ENCODE measurements at regions not wholly inside any gene's neighbourhood (a gene's known extent, or its start where the extent isn't known, plus 50 kb on each side); places are given as distances from the start of the nearest gene placed in this dataset.

- H4K91ac ChIP-seq (ENCODE audit: low read length): no peak overlapping the region
- H2BK12ac ChIP-seq (ENCODE audit: low read length in 2 of 2): no peak overlapping the region
- H3K23ac ChIP-seq (ENCODE audit: low read length in 2 of 2): no peak overlapping the region
- H3K9me3 ChIP-seq (ENCODE audit: control insufficient read depth, low read length): peaks cover 9% of the 10 kb centered on the region
- WGBS: 85% methylated on average over 11 of the region's 11 CpGs
- H3K36me3 ChIP-seq (ENCODE audit: control insufficient read depth in 1 of 2, insufficient read depth in 2 of 2, low read depth in 1 of 2, low read length in 2 of 2): no peaks in the 10 kb centered on the region
- H3K4me3 ChIP-seq (ENCODE audit: insufficient read depth in 1 of 2, low read depth in 1 of 2, low read length in 2 of 2): no peak overlapping the region
- H3K14ac ChIP-seq (ENCODE audit: low read length in 2 of 2): no peak overlapping the region
- H2BK15ac ChIP-seq (ENCODE audit: low read depth, poor library complexity, severe bottlenecking): no peak overlapping the region
- H4K8ac ChIP-seq (ENCODE audit: low read length): no peak overlapping the region
- DNase-seq: no peak
- no peak overlapping the region for H2AK5ac ChIP-seq (ENCODE audit: low read length, severe bottlenecking)
- H3K9ac ChIP-seq (ENCODE audit: low read length): no peak overlapping the region
- no peak overlapping the region for H3K27ac ChIP-seq (ENCODE audit: low read length, poor library complexity, severe bottlenecking)
- H3K18ac ChIP-seq (ENCODE audit: low read depth in 1 of 2, low read length in 2 of 2): no peak overlapping the region
- no peak overlapping the region for H2BK5ac ChIP-seq (ENCODE audit: low read depth, low read length, poor library complexity, severe bottlenecking)
- no peak overlapping the region for H3K4ac ChIP-seq (ENCODE audit: low read depth in 1 of 2, low read length in 2 of 2)
- H3K4me2 ChIP-seq (ENCODE audit: low read length, poor library complexity, severe bottlenecking): no peak overlapping the region
- no peaks in the 10 kb centered on the region for H3K79me1 ChIP-seq (replicated peaks; ENCODE audit: low read length, poor library complexity, severe bottlenecking)
- H3K4me1 ChIP-seq (ENCODE audit: control insufficient read depth, insufficient read depth, low read depth, low read length): no peaks in the 10 kb centered on the region
- no peak overlapping the region for H2AFZ ChIP-seq (ENCODE audit: low read depth, low read length)
- no peak overlapping the region for H2BK120ac ChIP-seq (ENCODE audit: low read depth, low read length)
- peaks cover 44 to 82% of the 10 kb centered on the region in 2 experiments for H3K27me3 ChIP-seq (ENCODE audit: control insufficient read depth in 1 of 2, insufficient read depth in 1 of 2, low read length in 2 of 2)
These were observed 62.2 kb upstream of the RUNX3 start for GRCh38 chr1:24992124-24992760.

GRCh38 chr1:24991697-24992096 lies 61.6 kb upstream of the RUNX3 start:
- no peak overlapping the region for H2BK12ac ChIP-seq (ENCODE audit: low read length in 2 of 2)

GRCh38 chr1:24990779-24991641 lies 60.9 kb upstream of the RUNX3 start:
- no peak overlapping the region for H3K9ac ChIP-seq (ENCODE audit: low read length)
- peaks cover 49 to 87% of the 10 kb centered on the region in 2 experiments for H3K27me3 ChIP-seq (ENCODE audit: control insufficient read depth in 1 of 2, insufficient read depth in 1 of 2, low read length in 2 of 2)
- H3K23ac ChIP-seq (ENCODE audit: low read length in 2 of 2): no peak overlapping the region
- H3K9me3 ChIP-seq (ENCODE audit: control insufficient read depth, low read length): peaks cover 7% of the 10 kb centered on the region
- no peak overlapping the region for H3K18ac ChIP-seq (ENCODE audit: low read depth in 1 of 2, low read length in 2 of 2)
- no peak overlapping the region for H2AFZ ChIP-seq (ENCODE audit: low read depth, low read length)
- H3K79me1 ChIP-seq (replicated peaks; ENCODE audit: low read length, poor library complexity, severe bottlenecking): no peaks in the 10 kb centered on the region
- no peak overlapping the region for H3K27ac ChIP-seq (ENCODE audit: low read length, poor library complexity, severe bottlenecking)
- no peak overlapping the region for H2AK5ac ChIP-seq (ENCODE audit: low read length, severe bottlenecking)
- no peaks in the 10 kb centered on the region for H3K36me3 ChIP-seq (ENCODE audit: control insufficient read depth in 1 of 2, insufficient read depth in 2 of 2, low read depth in 1 of 2, low read length in 2 of 2)
- no peak overlapping the region for H3K14ac ChIP-seq (ENCODE audit: low read length in 2 of 2)
- WGBS: 86% methylated on average over 9 of the region's 9 CpGs
- H2BK15ac ChIP-seq (ENCODE audit: low read depth, poor library complexity, severe bottlenecking): no peak overlapping the region
- no peak overlapping the region for H2BK5ac ChIP-seq (ENCODE audit: low read depth, low read length, poor library complexity, severe bottlenecking)
- H2BK12ac ChIP-seq (ENCODE audit: low read length in 2 of 2): no peak overlapping the region
- no peaks in the 10 kb centered on the region for H3K4me1 ChIP-seq (ENCODE audit: control insufficient read depth, insufficient read depth, low read depth, low read length)
- no peak overlapping the region for H2BK120ac ChIP-seq (ENCODE audit: low read depth, low read length)
- no peak overlapping the region for H4K8ac ChIP-seq (ENCODE audit: low read length)
- no peak overlapping the region for H4K91ac ChIP-seq (ENCODE audit: low read length)
- DNase-seq: no peak
- no peak overlapping the region for H3K4ac ChIP-seq (ENCODE audit: low read depth in 1 of 2, low read length in 2 of 2)
- H3K4me3 ChIP-seq (ENCODE audit: insufficient read depth in 1 of 2, low read depth in 1 of 2, low read length in 2 of 2): no peak overlapping the region
- H3K4me2 ChIP-seq (ENCODE audit: low read length, poor library complexity, severe bottlenecking): no peak overlapping the region

More at GRCh38 chr1:24991697-24992096, 61.6 kb upstream of the RUNX3 start:
- H3K79me1 ChIP-seq (replicated peaks; ENCODE audit: low read length, poor library complexity, severe bottlenecking): no peaks in the 10 kb centered on the region
- no peak overlapping the region for H3K27ac ChIP-seq (ENCODE audit: low read length, poor library complexity, severe bottlenecking)
- no peak overlapping the region for H3K23ac ChIP-seq (ENCODE audit: low read length in 2 of 2)
- no peak for DNase-seq
- no peak overlapping the region for H2BK120ac ChIP-seq (ENCODE audit: low read depth, low read length)
- H3K4me1 ChIP-seq (ENCODE audit: control insufficient read depth, insufficient read depth, low read depth, low read length): no peaks in the 10 kb centered on the region
- H2AFZ ChIP-seq (ENCODE audit: low read depth, low read length): no peak overlapping the region
- no peak overlapping the region for H3K9ac ChIP-seq (ENCODE audit: low read length)
- no peak overlapping the region for H3K14ac ChIP-seq (ENCODE audit: low read length in 2 of 2)
- 88% methylated on average over 7 of the region's 7 CpGs for whole genome bisulfite sequencing
- H4K91ac ChIP-seq (ENCODE audit: low read length): no peak overlapping the region
- peaks cover 49 to 84% of the 10 kb centered on the region in 2 experiments for H3K27me3 ChIP-seq (ENCODE audit: control insufficient read depth in 1 of 2, insufficient read depth in 1 of 2, low read length in 2 of 2)
- no peak overlapping the region for H2AK5ac ChIP-seq (ENCODE audit: low read length, severe bottlenecking)
- no peak overlapping the region for H3K4me2 ChIP-seq (ENCODE audit: low read length, poor library complexity, severe bottlenecking)
- no peak overlapping the region for H3K4ac ChIP-seq (ENCODE audit: low read depth in 1 of 2, low read length in 2 of 2)
- H3K9me3 ChIP-seq (ENCODE audit: control insufficient read depth, low read length): peaks cover 7% of the 10 kb centered on the region
- H3K4me3 ChIP-seq (ENCODE audit: insufficient read depth in 1 of 2, low read depth in 1 of 2, low read length in 2 of 2): no peak overlapping the region
- no peaks in the 10 kb centered on the region for H3K36me3 ChIP-seq (ENCODE audit: control insufficient read depth in 1 of 2, insufficient read depth in 2 of 2, low read depth in 1 of 2, low read length in 2 of 2)
- no peak overlapping the region for H2BK5ac ChIP-seq (ENCODE audit: low read depth, low read length, poor library complexity, severe bottlenecking)
- no peak overlapping the region for H2BK15ac ChIP-seq (ENCODE audit: low read depth, poor library complexity, severe bottlenecking)
- no peak overlapping the region for H3K18ac ChIP-seq (ENCODE audit: low read depth in 1 of 2, low read length in 2 of 2)
- H4K8ac ChIP-seq (ENCODE audit: low read length): no peak overlapping the region

GRCh38 chr1:24990136-24990535 lies 60.1 kb upstream of the RUNX3 start:
- Histone ChIP-seq H3K4me3 (ENCODE audit: insufficient read depth in 1 of 2, low read depth in 1 of 2, low read length in 2 of 2) (no peak overlapping the region), H3K27ac (ENCODE audit: low read length, poor library complexity, severe bottlenecking) (no peak overlapping the region), H3K9me3 (ENCODE audit: control insufficient read depth, low read length) (peaks cover 7% of the 10 kb centered on the region), H2BK15ac (ENCODE audit: low read depth, poor library complexity, severe bottlenecking) (no peak overlapping the region), H3K27me3 (ENCODE audit: control insufficient read depth in 1 of 2, insufficient read depth in 1 of 2, low read length in 2 of 2) (peaks cover 51 to 87% of the 10 kb centered on the region in 2 experiments), H3K18ac (ENCODE audit: low read depth in 1 of 2, low read length in 2 of 2) (no peak overlapping the region), H2BK120ac (ENCODE audit: low read depth, low read length) (no peak overlapping the region), H3K9ac (ENCODE audit: low read length) (no peak overlapping the region), H3K79me1 (replicated peaks; ENCODE audit: low read length, poor library complexity, severe bottlenecking) (no peaks in the 10 kb centered on the region), H2AFZ (ENCODE audit: low read depth, low read length) (no peak overlapping the region), H2BK12ac (ENCODE audit: low read length in 2 of 2) (no peak overlapping the region), H3K4ac (ENCODE audit: low read depth in 1 of 2, low read length in 2 of 2) (no peak overlapping the region), H2AK5ac (ENCODE audit: low read length, severe bottlenecking) (no peak overlapping the region), H3K4me2 (ENCODE audit: low read length, poor library complexity, severe bottlenecking) (no peak overlapping the region), H3K4me1 (ENCODE audit: control insufficient read depth, insufficient read depth, low read depth, low read length) (no peaks in the 10 kb centered on the region), H3K14ac (ENCODE audit: low read length in 2 of 2) (no peak overlapping the region), H4K8ac (ENCODE audit: low read length) (no peak overlapping the region), H3K36me3 (ENCODE audit: control insufficient read depth in 1 of 2, insufficient read depth in 2 of 2, low read depth in 1 of 2, low read length in 2 of 2) (no peaks in the 10 kb centered on the region), H3K23ac (ENCODE audit: low read length in 2 of 2) (no peak overlapping the region), H2BK5ac (ENCODE audit: low read depth, low read length, poor library complexity, severe bottlenecking) (no peak overlapping the region), H4K91ac (ENCODE audit: low read length) (no peak overlapping the region)
- DNase-seq: no peak
- WGBS: 82% methylated on average over 13 of the region's 13 CpGs

All from mesenchymal stem cell (in vitro differentiated cells and primary cell).